MM.1S (cell line): ENCODE measurements at regions not wholly inside any gene's neighbourhood (a gene's known extent, or its start where the extent isn't known, plus 50 kb on each side); places are given as distances from the start of the nearest gene placed in this dataset.

Experiments
- EZH2 ChIP-seq: fragments of 300-600 bp; sonication (generic); optimal IDR thresholded peaks from 2 replicates; pipeline ENCODE3; 2017; ENCODE audit warnings: low read depth, mild to moderate bottlenecking, antibody characterized with exemption, low read length, mixed read lengths
- EZH2phosphoT487 ChIP-seq: fragments of 300-600 bp; sonication (generic); IDR thresholded peaks from 2 replicates; pipeline ENCODE4 v1.6.1; 2018; ENCODE audit warnings: antibody characterized with exemption, low read length
- TF ChIP-seq, protein P1 (sequence below): fragments of 300-600 bp; sonication (generic); IDR thresholded peaks from 2 replicates; pipeline ENCODE4 v1.5.1; 2016; ENCODE audit warnings: antibody characterized with exemption, low read length, mixed read lengths

DNA sequence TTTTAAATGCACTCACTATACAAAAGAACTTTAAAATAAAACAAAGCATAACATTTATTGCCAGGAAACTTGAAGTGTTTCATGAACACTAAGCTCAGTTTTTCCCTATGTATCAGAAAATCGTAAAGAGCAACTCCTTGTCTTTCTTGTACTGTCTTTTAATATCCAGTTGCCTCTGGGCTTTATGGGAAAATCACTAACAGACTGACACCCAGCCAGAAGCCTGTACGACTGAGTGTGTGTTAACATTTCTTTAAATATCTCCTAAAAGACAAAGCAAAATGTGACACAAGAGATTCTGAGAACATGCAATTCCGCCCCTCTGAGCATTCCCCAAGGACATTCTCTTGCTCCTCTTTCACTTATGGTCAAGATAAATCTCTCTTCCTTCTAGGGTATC is 347.5 kb upstream of the DPYD start:
- TF ChIP-seq, protein P1, sequence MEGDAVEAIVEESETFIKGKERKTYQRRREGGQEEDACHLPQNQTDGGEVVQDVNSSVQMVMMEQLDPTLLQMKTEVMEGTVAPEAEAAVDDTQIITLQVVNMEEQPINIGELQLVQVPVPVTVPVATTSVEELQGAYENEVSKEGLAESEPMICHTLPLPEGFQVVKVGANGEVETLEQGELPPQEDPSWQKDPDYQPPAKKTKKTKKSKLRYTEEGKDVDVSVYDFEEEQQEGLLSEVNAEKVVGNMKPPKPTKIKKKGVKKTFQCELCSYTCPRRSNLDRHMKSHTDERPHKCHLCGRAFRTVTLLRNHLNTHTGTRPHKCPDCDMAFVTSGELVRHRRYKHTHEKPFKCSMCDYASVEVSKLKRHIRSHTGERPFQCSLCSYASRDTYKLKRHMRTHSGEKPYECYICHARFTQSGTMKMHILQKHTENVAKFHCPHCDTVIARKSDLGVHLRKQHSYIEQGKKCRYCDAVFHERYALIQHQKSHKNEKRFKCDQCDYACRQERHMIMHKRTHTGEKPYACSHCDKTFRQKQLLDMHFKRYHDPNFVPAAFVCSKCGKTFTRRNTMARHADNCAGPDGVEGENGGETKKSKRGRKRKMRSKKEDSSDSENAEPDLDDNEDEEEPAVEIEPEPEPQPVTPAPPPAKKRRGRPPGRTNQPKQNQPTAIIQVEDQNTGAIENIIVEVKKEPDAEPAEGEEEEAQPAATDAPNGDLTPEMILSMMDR = no peak
- TF ChIP-seq EZH2 (no peak), EZH2phosphoT487 (no peak)
